ENCODE measurements at regions not wholly inside any gene's neighbourhood (a gene's known extent, or its start where the extent isn't known, plus 50 kb on each side); places are given as distances from the start of the nearest gene placed in this dataset.

DNA sequence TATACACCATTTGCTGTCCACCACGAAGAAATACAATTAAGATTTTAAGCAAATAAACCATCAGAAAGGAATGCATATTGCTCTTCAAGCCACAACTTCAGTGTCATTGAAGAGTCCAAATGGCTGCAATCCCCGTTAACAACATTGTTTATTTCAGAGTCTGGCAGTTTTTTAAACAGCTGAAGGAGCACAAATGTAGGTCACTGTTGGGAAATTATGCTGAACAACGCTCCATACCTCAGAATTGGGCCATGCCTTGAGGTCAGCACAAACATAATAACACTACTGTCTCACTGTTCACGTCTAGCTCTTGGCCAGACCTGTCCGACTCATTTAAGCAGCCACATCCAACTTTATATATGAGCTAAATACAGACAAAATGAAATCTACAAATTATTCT, 453.9 kb upstream of the GHITM start:
- TF ChIP-seq, protein P1, sequence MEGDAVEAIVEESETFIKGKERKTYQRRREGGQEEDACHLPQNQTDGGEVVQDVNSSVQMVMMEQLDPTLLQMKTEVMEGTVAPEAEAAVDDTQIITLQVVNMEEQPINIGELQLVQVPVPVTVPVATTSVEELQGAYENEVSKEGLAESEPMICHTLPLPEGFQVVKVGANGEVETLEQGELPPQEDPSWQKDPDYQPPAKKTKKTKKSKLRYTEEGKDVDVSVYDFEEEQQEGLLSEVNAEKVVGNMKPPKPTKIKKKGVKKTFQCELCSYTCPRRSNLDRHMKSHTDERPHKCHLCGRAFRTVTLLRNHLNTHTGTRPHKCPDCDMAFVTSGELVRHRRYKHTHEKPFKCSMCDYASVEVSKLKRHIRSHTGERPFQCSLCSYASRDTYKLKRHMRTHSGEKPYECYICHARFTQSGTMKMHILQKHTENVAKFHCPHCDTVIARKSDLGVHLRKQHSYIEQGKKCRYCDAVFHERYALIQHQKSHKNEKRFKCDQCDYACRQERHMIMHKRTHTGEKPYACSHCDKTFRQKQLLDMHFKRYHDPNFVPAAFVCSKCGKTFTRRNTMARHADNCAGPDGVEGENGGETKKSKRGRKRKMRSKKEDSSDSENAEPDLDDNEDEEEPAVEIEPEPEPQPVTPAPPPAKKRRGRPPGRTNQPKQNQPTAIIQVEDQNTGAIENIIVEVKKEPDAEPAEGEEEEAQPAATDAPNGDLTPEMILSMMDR (IDR thresholded peaks at IDR 0.05; ENCODE audit: control extremely low read depth in 1 of 3, insufficient read depth in 1 of 3, low read depth in 1 of 3, low read length in 3 of 3), result no peak
- no peak for TF ChIP-seq BACH1 (IDR thresholded peaks at IDR 0.05; ENCODE audit: low read length)
- TF ChIP-seq, protein P2, sequence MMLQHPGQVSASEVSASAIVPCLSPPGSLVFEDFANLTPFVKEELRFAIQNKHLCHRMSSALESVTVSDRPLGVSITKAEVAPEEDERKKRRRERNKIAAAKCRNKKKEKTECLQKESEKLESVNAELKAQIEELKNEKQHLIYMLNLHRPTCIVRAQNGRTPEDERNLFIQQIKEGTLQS (IDR thresholded peaks at IDR 0.05; ENCODE audit: insufficient read depth, low read depth, low read length), result no peak
- no peak for TF ChIP-seq POLR2AphosphoS5 (IDR thresholded peaks at IDR 0.05; ENCODE audit: low read depth, low read length)
- no peak for TF ChIP-seq RFX5 (IDR thresholded peaks at IDR 0.05; ENCODE audit: borderline replicate concordance, low read depth, low read length)
- TF ChIP-seq SRF (IDR thresholded peaks at IDR 0.05; ENCODE audit: low read depth, low read length), result no peak
- TF ChIP-seq POLR2A (IDR thresholded peaks at IDR 0.05; ENCODE audit: control extremely low read depth in 1 of 2, low read depth in 2 of 2, low read length in 2 of 2), result no peak
